H1 (cell line): ENCODE measurements at regions not wholly inside any gene's neighbourhood (a gene's known extent, or its start where the extent isn't known, plus 50 kb on each side); places are given as distances from the start of the nearest gene placed in this dataset.

Experiments used
- CTBP2 ChIP-seq: IDR thresholded peaks from 2 replicates; pipeline ENCODE4 v1.7.0; 2011; ENCODE audit warnings: borderline replicate concordance, mild to moderate bottlenecking, moderate library complexity, mixed read lengths, low read length; ENCODE audit not compliant: insufficient read depth, insufficient read length
- EP300 ChIP-seq, 2 experiments: IDR thresholded peaks; 1 replicate in 1 of 2; 2 replicates in 1 of 2; pipeline ENCODE4 v1.6.1; 2011 to 2012; ENCODE audit warnings: low read depth in 2 of 2, low read length in 2 of 2, mild to moderate bottlenecking in 2 of 2, borderline replicate concordance in 1 of 2, inconsistent platforms in 1 of 2, moderate library complexity in 1 of 2
- RAD21 ChIP-seq, 2 experiments: IDR thresholded peaks in 1 of 2; conservative IDR thresholded peaks in 1 of 2; 2 replicates each; pipeline ENCODE4 v1.6.1; 2011; ENCODE audit warnings: low read depth in 2 of 2, low read length in 2 of 2, improper control_type of control experiment in 1 of 2, inconsistent platforms in 1 of 2, mild to moderate bottlenecking in 1 of 2, moderate library complexity in 1 of 2
- SRF ChIP-seq: IDR thresholded peaks from 2 replicates; pipeline ENCODE4 v1.6.1; 2011; ENCODE audit warnings: mild to moderate bottlenecking, low read depth, low read length, moderate library complexity

DNA sequence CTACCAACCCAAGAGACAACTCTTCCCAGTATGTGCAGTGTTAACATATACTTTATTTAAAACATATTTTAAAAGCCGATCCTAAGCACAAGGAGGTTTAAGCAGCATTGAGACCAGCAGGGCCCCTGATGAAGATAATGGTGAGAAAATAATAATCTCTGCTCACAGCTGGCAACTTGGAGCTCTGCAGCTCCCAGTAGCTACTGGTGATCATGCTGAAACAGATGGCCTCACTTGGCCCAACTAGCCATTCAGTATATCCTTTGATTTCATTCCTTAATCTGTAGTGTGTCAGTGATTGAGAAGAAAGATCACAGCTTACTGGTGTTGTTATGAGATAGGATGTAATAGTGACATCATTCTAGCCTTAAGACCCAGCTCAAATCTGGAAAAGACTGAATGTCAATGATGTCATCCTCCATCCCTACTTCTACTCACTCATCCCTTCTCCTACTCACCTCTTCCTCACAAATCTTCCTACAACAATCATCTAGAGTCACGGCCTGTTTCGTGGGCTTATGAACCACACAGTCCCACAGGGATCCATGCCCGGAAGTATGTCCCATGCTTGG, 817.9 kb downstream of the PLA2G4A start (continued):
- no peak for TF ChIP-seq CTBP2
- TF ChIP-seq EP300 (IDR thresholded peaks at IDR 0.05; ENCODE audit: borderline replicate concordance in 1 of 2, low read depth in 2 of 2, low read length in 2 of 2), result no peak
- no peak for TF ChIP-seq RAD21 (IDR thresholded peaks at IDR 0.05 in 1 of 2, conservative IDR thresholded peaks at IDR 0.05 in 1 of 2; ENCODE audit: low read depth in 2 of 2, low read length in 2 of 2)
- no peak for TF ChIP-seq SRF
